Activated CD8-positive, alpha-beta memory T cell treated with anti-CD3 and anti-CD28 coated beads for 36 hours (primary cell): ENCODE measurements at regions not wholly inside any gene's neighbourhood (a gene's known extent, or its start where the extent isn't known, plus 50 kb on each side); places are given as distances from the start of the nearest gene placed in this dataset.
"Not testable (repeated sequence)": the region's sequence is repeated elsewhere in the genome, so short reads cannot be mapped to it uniquely, and the experiment has no call there.

Source experiments
- CTCF ChIA-PET: fragments of 350-600 bp; sonication (Branson Sonifier 250); formaldehyde crosslinking; loops from one replicate; lab custom pipeline; 2021; ENCODE audit warnings: antibody characterized with exemption; lab: Charles Lee
- POLR2A ChIA-PET: fragments of 350-600 bp; sonication (Branson Sonifier 250); formaldehyde crosslinking; loops from one replicate; lab custom pipeline; 2021; ENCODE audit warnings: antibody characterized with exemption; lab: Charles Lee

- POLR2A ChIA-PET, CTCF ChIA-PET: not testable (repeated sequence)
Observed at GRCh38 chr1:57530911-57531260, 107.0 kb upstream of the DAB1 start.

- ChIA-PET CTCF (no interaction called here), POLR2A (no interaction called here)
Observed at GRCh38 chr1:57530206-57530910, 106.5 kb upstream of the DAB1 start.

GRCh38 chr1:57522575-57522974 lies 98.7 kb upstream of the DAB1 start:
- CTCF ChIA-PET: no interaction called here

GRCh38 chr1:57520743-57521515 lies 97.1 kb upstream of the DAB1 start:
- CTCF ChIA-PET: no interaction called here
- POLR2A ChIA-PET: no interaction called here

More at GRCh38 chr1:57522575-57522974, 98.7 kb upstream of the DAB1 start:
- POLR2A ChIA-PET: no interaction called here

- ChIA-PET POLR2A (no interaction called here), CTCF (interaction anchor here (0.6 kb wide), 1 partner anchor 592 kb away, joined by 3 read pairs; no protein-coding TSS in a partner anchor)
Observed at GRCh38 chr1:57518496-57518895, 94.6 kb upstream of the DAB1 start.

- ChIA-PET CTCF (no interaction called here), POLR2A (no interaction called here)
Observed at GRCh38 chr1:57517587-57518374, 93.9 kb upstream of the DAB1 start.

- CTCF ChIA-PET: no interaction called here
- POLR2A ChIA-PET: no interaction called here
Observed at GRCh38 chr1:57512386-57512785, 88.5 kb upstream of the DAB1 start.

GRCh38 chr1:57506941-57507340 lies 83.1 kb upstream of the DAB1 start:
- ChIA-PET POLR2A (no interaction called here), CTCF (no interaction called here)

GRCh38 chr1:57503337-57503736 lies 79.5 kb upstream of the DAB1 start:
- POLR2A ChIA-PET: no interaction called here
- CTCF ChIA-PET: no interaction called here

- POLR2A ChIA-PET: no interaction called here
- CTCF ChIA-PET: interaction anchor here (0.6 kb wide), 1 partner anchor 25 kb away, joined by 4 read pairs; no protein-coding TSS in a partner anchor
Observed at GRCh38 chr1:57500136-57500830, 76.4 kb upstream of the DAB1 start.

- ChIA-PET CTCF (no interaction called here), POLR2A (no interaction called here)
Observed at GRCh38 chr1:57494530-57495079, 70.7 kb upstream of the DAB1 start.

GRCh38 chr1:57492586-57493226 lies 68.8 kb upstream of the DAB1 start:
- CTCF ChIA-PET: no interaction called here
- POLR2A ChIA-PET: no interaction called here

- CTCF ChIA-PET: no interaction called here
- POLR2A ChIA-PET: no interaction called here
Observed at GRCh38 chr1:57489358-57490036, 65.6 kb upstream of the DAB1 start.

- POLR2A ChIA-PET: no interaction called here
- CTCF ChIA-PET: no interaction called here
Observed at GRCh38 chr1:57485643-57486042, 61.8 kb upstream of the DAB1 start.

- POLR2A ChIA-PET: no interaction called here
- CTCF ChIA-PET: no interaction called here
Observed at GRCh38 chr1:57483954-57484353, 60.1 kb upstream of the DAB1 start.

GRCh38 chr1:57479471-57479870 lies 55.6 kb upstream of the DAB1 start:
- POLR2A ChIA-PET: no interaction called here
- CTCF ChIA-PET: no interaction called here

GRCh38 chr1:57475366-57475765 lies 51.5 kb upstream of the DAB1 start:
- CTCF ChIA-PET: no interaction called here
- POLR2A ChIA-PET: no interaction called here

GRCh38 chr1:57474137-57474750 lies 50.4 kb upstream of the DAB1 start:
- POLR2A ChIA-PET: no interaction called here
- CTCF ChIA-PET: no interaction called here
